ENCODE measurements at regions not wholly inside any gene's neighbourhood (a gene's known extent, or its start where the extent isn't known, plus 50 kb on each side); places are given as distances from the start of the nearest gene placed in this dataset.

GRCh38 chr1:224496826-224497225, 62.2 kb upstream of the WDR26 start:
- TF ChIP-seq, protein P1, sequence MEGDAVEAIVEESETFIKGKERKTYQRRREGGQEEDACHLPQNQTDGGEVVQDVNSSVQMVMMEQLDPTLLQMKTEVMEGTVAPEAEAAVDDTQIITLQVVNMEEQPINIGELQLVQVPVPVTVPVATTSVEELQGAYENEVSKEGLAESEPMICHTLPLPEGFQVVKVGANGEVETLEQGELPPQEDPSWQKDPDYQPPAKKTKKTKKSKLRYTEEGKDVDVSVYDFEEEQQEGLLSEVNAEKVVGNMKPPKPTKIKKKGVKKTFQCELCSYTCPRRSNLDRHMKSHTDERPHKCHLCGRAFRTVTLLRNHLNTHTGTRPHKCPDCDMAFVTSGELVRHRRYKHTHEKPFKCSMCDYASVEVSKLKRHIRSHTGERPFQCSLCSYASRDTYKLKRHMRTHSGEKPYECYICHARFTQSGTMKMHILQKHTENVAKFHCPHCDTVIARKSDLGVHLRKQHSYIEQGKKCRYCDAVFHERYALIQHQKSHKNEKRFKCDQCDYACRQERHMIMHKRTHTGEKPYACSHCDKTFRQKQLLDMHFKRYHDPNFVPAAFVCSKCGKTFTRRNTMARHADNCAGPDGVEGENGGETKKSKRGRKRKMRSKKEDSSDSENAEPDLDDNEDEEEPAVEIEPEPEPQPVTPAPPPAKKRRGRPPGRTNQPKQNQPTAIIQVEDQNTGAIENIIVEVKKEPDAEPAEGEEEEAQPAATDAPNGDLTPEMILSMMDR (IDR thresholded peaks at IDR 0.05): no peak
- no peak for TF ChIP-seq POLR2A (IDR thresholded peaks at IDR 0.05)
